Heart left ventricle (tissue), 16 donors: ENCODE measurements at regions not wholly inside any gene's neighbourhood (a gene's known extent, or its start where the extent isn't known, plus 50 kb on each side); places are given as distances from the start of the nearest gene placed in this dataset.
A peak's percentile ranks its signal among the peaks of the same experiment; 100 is the strongest.

Experiments used
- ATAC-seq, 4 donors: fragments of 200-7000 bp; cut with Tn5 transposase; one replicate each; pipeline ENCODE4 v1.9.1; 2020 to 2022; ENCODE audit warnings: moderate library complexity in 4 of 4, mild to moderate bottlenecking in 3 of 4, moderate number of reproducible peaks in 1 of 4
- DNase-seq, 5 donors: peaks; one replicate each; pipeline ENCODE4 v3.0.0-alpha.2; 2020
- H3K27ac ChIP-seq, 12 donors: fragments of 200-600 bp; sonication (generic) in 4 of 12; one replicate each; pipeline versions ENCODE4 v1.5.0 to v1.8.0; 2016 to 2022; ENCODE audit warnings: mild to moderate bottlenecking in 2 of 12
- H3K27me3 ChIP-seq, 9 donors: fragments of 200-600 bp; sonication (generic) in 2 of 9; one replicate each; pipeline versions ENCODE4 v1.5.1 to v1.8.0; 2016 to 2022; ENCODE audit warnings: mild to moderate bottlenecking in 3 of 9
- H3K36me3 ChIP-seq, 9 donors: fragments of 200-600 bp; sonication (generic) in 2 of 9; one replicate each; pipeline versions ENCODE4 v1.5.0 to v1.8.0; 2018 to 2022; ENCODE audit warnings: mild to moderate bottlenecking in 2 of 9
- H3K4me1 ChIP-seq, 12 donors: fragments of 200-600 bp; sonication (generic) in 4 of 12; one replicate each; pipeline versions ENCODE4 v1.5.0 to v1.8.0; 2016 to 2022; ENCODE audit warnings: mild to moderate bottlenecking in 3 of 12
- H3K4me3 ChIP-seq, 12 donors: fragments of 200-600 bp; sonication (generic) in 4 of 12; one replicate each; pipeline versions ENCODE4 v1.5.0 to v1.8.0; 2017 to 2022; ENCODE audit warnings: mild to moderate bottlenecking in 9 of 12, moderate library complexity in 4 of 12
- H3K9me3 ChIP-seq, 12 donors: fragments of 200-600 bp; sonication (generic) in 4 of 12; one replicate each; pipeline versions ENCODE4 v1.5.0 to v1.8.0; 2016 to 2022; ENCODE audit warnings: mild to moderate bottlenecking in 1 of 12
- CTCF ChIP-seq, 12 donors: fragments of 200-600 bp; sonication (generic) in 4 of 12; IDR thresholded peaks; one replicate each; pipeline versions ENCODE4 v1.5.0 to v1.8.0; 2018 to 2022; ENCODE audit warnings: antibody characterized with exemption in 12 of 12, mild to moderate bottlenecking in 5 of 12
- POLR2A ChIP-seq, 2 donors: fragments of 450-650 bp; IDR thresholded peaks; one replicate each; pipeline ENCODE4 v1.6.1; 2017; ENCODE audit warnings: antibody characterized with exemption in 2 of 2, mild to moderate bottlenecking in 2 of 2, moderate library complexity in 2 of 2
- WGBS, 4 donors: extraction: QIAGEN DNeasy Blood & Tissue Kit in 2 of 4; methylation state at CpG; one replicate each; pipeline versions ENCODE4 v1.1.5 to v1.1.7; 2013 to 2018; 5-methylcytosine and 5-hydroxymethylcytosine counted together
- intact Hi-C, 10 donors: fragments of 100-400 bp; cut with DNase I; formaldehyde crosslinking; loops; one replicate each; pipeline versions ENCODE4 v1.11.1 to v1.14.2; 2022
- donor health status: ischemic (EF 13 %, LVEDD 7.1; RV severe dilation, severe dysfunction).
- donor health status: healthy with polysubstance abuse.
- donor health status: DM: no; HTN: yes; CAD: no.
- donor health status: DM: no; HTN: no; CAD: no.
- donor health status: ischemic (EF 25% LVEDD 6.9; RV normal size, moderate dysfunction).
- donor health status: ischemic (EF 25% LVEDD 5.7; RV mildly dilated, moderate dysfunction).
- donor health status: healthy.
- donor health status: DM: yes; HTN: yes; CAD: no.
- donor health status: ischemic (EF 35%, LVEDD 5.7; RV mildly dilated, moderate dysfunction).
- donor health status: nonischemic (EF 11% LVEDD 7.7; RV severe dilation, severe dysfunction).
- donor health status: DM: yes; HTN: yes; CAD: no.
- donor health status: PGD.
- donor health status: ischemic (EF 29% LVEDD 5.4; RV normal size, mild dysfunction).
- donor health status: nonischemic (EF 23%, LVEDD 6.1; RV moderate dilation, normal function).

DNA sequence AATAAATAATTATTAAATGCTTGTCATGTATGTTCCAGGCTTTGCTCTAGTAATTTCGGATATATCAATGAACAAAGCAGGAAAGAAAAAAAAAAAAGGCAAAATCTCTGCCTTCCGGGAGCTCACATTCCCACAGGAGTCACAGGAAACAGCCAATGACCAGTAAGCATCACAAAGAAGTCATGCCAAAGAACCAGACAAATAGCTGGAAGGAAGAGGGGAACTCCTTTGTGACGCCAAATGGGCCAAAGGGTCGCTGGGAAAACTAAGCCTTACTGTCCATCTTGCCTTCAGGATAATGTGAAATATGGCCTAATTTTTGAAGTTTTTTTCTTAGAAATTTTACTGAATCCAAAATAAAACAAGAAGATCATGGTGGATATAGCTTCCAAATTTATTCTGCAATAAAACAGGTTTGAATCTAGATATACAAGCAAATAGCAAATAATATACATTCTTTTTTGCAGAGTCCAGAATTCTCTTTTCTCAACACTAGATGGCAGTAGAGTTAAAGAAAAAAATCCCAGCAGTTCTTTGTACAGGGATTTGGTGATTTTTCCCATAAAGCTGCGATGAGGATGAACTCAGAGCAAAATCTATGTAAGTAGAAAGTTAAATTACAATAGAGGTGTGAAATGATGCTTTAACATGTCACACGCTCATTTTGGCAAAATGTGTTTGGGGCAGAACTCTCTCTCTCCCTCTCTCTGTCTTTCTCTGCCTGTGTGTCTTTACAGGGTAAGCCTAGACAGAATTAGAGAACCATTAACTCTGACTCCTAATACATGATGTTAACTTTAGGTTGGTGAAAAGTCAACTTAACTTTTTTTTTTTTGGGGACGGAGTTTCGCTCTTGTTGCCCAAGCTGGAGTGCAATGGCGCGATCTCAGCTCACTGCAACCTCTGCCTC is 60.0 kb upstream of the TUT7 start:
- no peak overlapping the region for H3K4me3 ChIP-seq
- peaks cover 0 to under 1% (median 0%) of the 10 kb centered on the region in 9 donors for H3K27me3 ChIP-seq
- DNase-seq = no peak
- peaks cover 0 to 7% (median 0%) of the 10 kb centered on the region in 12 donors for H3K4me1 ChIP-seq
- intact Hi-C loops = loop anchor here in 4 of 10 donors (2.0 to 10.0 kb wide), 5 partner anchors 59 to 1251 kb away; partner anchors contain the start of gene TUT7 (in 1 of the 4)
- peaks cover 0 to 6% (median 0%) of the 10 kb centered on the region in 12 donors for H3K9me3 ChIP-seq
- no peak overlapping the region for H3K27ac ChIP-seq
- H3K36me3 ChIP-seq = no peaks in the 10 kb centered on the region
- peak in 1 of 4 donors; percentile 48 for ATAC-seq
- 52 to 57% (median 54%) methylated on average over 10 of the region's 10 CpGs for WGBS, 4 donors
- no peak for TF ChIP-seq POLR2A (IDR thresholded peaks at IDR 0.05)
- peak; percentile 67 to 81 (median 75) for TF ChIP-seq CTCF (IDR thresholded peaks at IDR 0.05)

GRCh38 chr9:86410281-86410680 is 56.1 kb upstream of the TUT7 start:
- peaks cover 0 to 4% (median 0%) of the 10 kb centered on the region in 9 donors for H3K27me3 ChIP-seq

GRCh38 chr9:86408121-86408520 is 53.9 kb upstream of the TUT7 start:
- 83 to 100% (median 87%) methylated on average over 1 of the region's 1 CpG for WGBS, 4 donors
- peaks cover 0 to 6% (median 0%) of the 10 kb centered on the region in 12 donors for H3K9me3 ChIP-seq
- peaks cover 0 to 19% (median 9%) of the 10 kb centered on the region in 12 donors for H3K4me1 ChIP-seq
- DNase-seq = no peak
- no peak overlapping the region for H3K4me3 ChIP-seq
- TF ChIP-seq POLR2A (IDR thresholded peaks at IDR 0.05) = no peak
- TF ChIP-seq CTCF (IDR thresholded peaks at IDR 0.05) = no peak
- intact Hi-C loops = no loop called here
- no peak for ATAC-seq
- peaks cover 0 to 9% (median 0%) of the 10 kb centered on the region in 9 donors for H3K27me3 ChIP-seq
- no peaks in the 10 kb centered on the region for H3K36me3 ChIP-seq
- no peak overlapping the region for H3K27ac ChIP-seq

More at GRCh38 chr9:86410281-86410680, 56.1 kb upstream of the TUT7 start:
- TF ChIP-seq POLR2A (IDR thresholded peaks at IDR 0.05) = no peak
- no peak for TF ChIP-seq CTCF (IDR thresholded peaks at IDR 0.05)
- Histone ChIP-seq H3K27ac (no peak overlapping the region), H3K9me3 (peaks cover 0 to 6% (median 0%) of the 10 kb centered on the region in 12 donors), H3K36me3 (no peaks in the 10 kb centered on the region), H3K4me1 (peaks cover 0 to 24% (median 9%) of the 10 kb centered on the region in 12 donors), H3K4me3 (no peak overlapping the region)
- intact Hi-C loops = loop anchor here in 3 of 10 donors (5.0 to 10.0 kb wide), 3 partner anchors 77 to 1255 kb away; no protein-coding TSS in a partner anchor
- 65 to 76% (median 67%) methylated on average over 5 of the region's 5 CpGs for WGBS, 4 donors
- ATAC-seq (no peak), DNase-seq (no peak)

GRCh38 chr9:86407022-86407421 is 52.8 kb upstream of the TUT7 start:
- Histone ChIP-seq H3K4me3 (no peak overlapping the region), H3K36me3 (no peaks in the 10 kb centered on the region), H3K27me3 (peaks cover 0 to 9% (median 0%) of the 10 kb centered on the region in 9 donors), H3K27ac (no peak overlapping the region), H3K9me3 (no peaks in the 10 kb centered on the region), H3K4me1 (peaks cover 0 to 19% (median 9%) of the 10 kb centered on the region in 12 donors)
- no peak for TF ChIP-seq CTCF (IDR thresholded peaks at IDR 0.05)
- TF ChIP-seq POLR2A (IDR thresholded peaks at IDR 0.05) = no peak
- WGBS, 4 donors = 80 to 86% (median 84%) methylated on average over 3 of the region's 3 CpGs
- ATAC-seq (no peak), DNase-seq (no peak)
- intact Hi-C loops = no loop called here
